GM12878 (cell line): ENCODE measurements at regions not wholly inside any gene's neighbourhood (a gene's known extent, or its start where the extent isn't known, plus 50 kb on each side); places are given as distances from the start of the nearest gene placed in this dataset.

Experiments used
- ATAC-seq: fragments of 200-7000 bp; cut with Tn5 transposase; 3 replicates; pipeline ENCODE4 v1.9.1; 2020; ENCODE audit warnings: mild to moderate bottlenecking, moderate library complexity
- BruUV-seq: library from RNA; stranded (reverse); fragments of 400-500 nt; replicated peaks from 2 replicates; lab custom pipeline; 2021; lab: Mats Ljungman, UMichigan
- CTCF ChIA-PET: fragments of 300-600 bp; sonication (Branson Sonifier 250); formaldehyde crosslinking; extraction: SDS; loops from one replicate; lab custom pipeline; 2021; ENCODE audit warnings: inconsistent platforms; lab: Yijun Ruan, JAX
- POLR2A ChIA-PET: fragments of 350-600 bp; formaldehyde crosslinking; extraction: SDS; loops from one replicate; lab custom pipeline; 2021; ENCODE audit warnings: inconsistent platforms; lab: Charles Lee
- RAD21 ChIA-PET: fragments of 300-600 bp; sonication (Branson Sonifier 250); formaldehyde crosslinking; loops from one replicate; lab custom pipeline; 2023; ENCODE audit warnings: antibody characterized with exemption; ENCODE audit not compliant: unreplicated experiment; lab: Charles Lee
- SMC1A ChIA-PET: fragments of 300-600 bp; sonication (Branson Sonifier 250); formaldehyde crosslinking; loops from one replicate; lab custom pipeline; 2023; ENCODE audit not compliant: unreplicated experiment, uncharacterized antibody; lab: Charles Lee
- DNase-seq: peaks from one replicate; pipeline ENCODE4 v3.0.0-alpha.2; 2011; ENCODE audit warnings: low read depth, low spot score
- FAIRE-seq: peaks from 3 replicates; lab custom pipeline; 2011; peaks lifted over from hg19 to GRCh38; lab: Jason Lieb, UNC
- H2AFZ ChIP-seq: 2 replicates; pipeline ENCODE4 v1.6.0; 2011; ENCODE audit warnings: low read depth, low read length, control low read depth; ENCODE audit not compliant: control insufficient read depth
- H3K27ac ChIP-seq: 2 replicates; pipeline ENCODE4 v1.5.1; 2011; ENCODE audit warnings: control low read depth; ENCODE audit not compliant: control insufficient read depth, insufficient read depth
- H3K27me3 ChIP-seq, 2 experiments: replicated peaks in 1 of 2; 2 replicates each; pipeline versions ENCODE4 v1.6.0 to v1.6.1; 2011; ENCODE audit warnings: low read length in 1 of 2; ENCODE audit not compliant: control insufficient read depth in 2 of 2, insufficient read depth in 2 of 2
- H3K36me3 ChIP-seq, 2 experiments: 2 replicates each; pipeline ENCODE4 v1.5.1; 2011; ENCODE audit warnings: low read length in 1 of 2; ENCODE audit not compliant: control insufficient read depth in 2 of 2, insufficient read depth in 2 of 2
- H3K4me1 ChIP-seq: 2 replicates; pipeline ENCODE4 v1.6.1; 2011; ENCODE audit warnings: mild to moderate bottlenecking, low read length, moderate library complexity, mixed read lengths; ENCODE audit not compliant: control insufficient read depth, insufficient read depth
- H3K4me2 ChIP-seq: 2 replicates; pipeline ENCODE4 v1.6.0; 2011; ENCODE audit warnings: control low read depth; ENCODE audit not compliant: control insufficient read depth, insufficient read depth
- H3K4me3 ChIP-seq: fragments of 200-600 bp; sonication (generic); 2 replicates; pipeline ENCODE4 v1.5.1; 2016
- H3K79me2 ChIP-seq: 2 replicates; pipeline ENCODE4 v1.6.0; 2011; ENCODE audit warnings: low read length; ENCODE audit not compliant: control insufficient read depth, insufficient read depth
- H3K9ac ChIP-seq: 2 replicates; pipeline ENCODE4 v1.8.0; 2011; ENCODE audit warnings: low read length, control low read depth, mixed read lengths; ENCODE audit not compliant: control insufficient read depth, insufficient read depth
- H3K9me3 ChIP-seq: replicated peaks from 3 replicates; pipeline ENCODE4 v1.5.1; 2011; ENCODE audit warnings: mild to moderate bottlenecking, low read length; ENCODE audit not compliant: control insufficient read depth, insufficient read depth
- H4K20me1 ChIP-seq: 2 replicates; pipeline ENCODE4 v1.6.0; 2011; ENCODE audit not compliant: control insufficient read depth, insufficient read depth
- BACH1 ChIP-seq: fragments of 450-650 bp; IDR thresholded peaks from 2 replicates; pipeline ENCODE4 v1.6.1; 2017; ENCODE audit warnings: mild to moderate bottlenecking, borderline replicate concordance
- BRCA1 ChIP-seq: IDR thresholded peaks from 2 replicates; pipeline ENCODE4 v1.6.1; 2011; ENCODE audit warnings: low read depth, low read length, improper control_type of control experiment
- CREM ChIP-seq: IDR thresholded peaks from 2 replicates; pipeline ENCODE4 v1.6.1; 2014; ENCODE audit warnings: antibody characterized with exemption, low read depth
- FOS ChIP-seq: IDR thresholded peaks from 3 replicates; pipeline ENCODE4 v1.6.1; 2011; ENCODE audit warnings: borderline replicate concordance; ENCODE audit not compliant: insufficient read length; ENCODE audit errors: extremely low read depth
- GABPA ChIP-seq: IDR thresholded peaks from 2 replicates; pipeline ENCODE4 v1.6.1; 2014; ENCODE audit warnings: antibody characterized with exemption, low read depth, mild to moderate bottlenecking, inconsistent platforms
- GATAD2B ChIP-seq: fragments of 450-650 bp; conservative IDR thresholded peaks from 2 replicates; pipeline ENCODE4 v1.6.1; 2017; ENCODE audit warnings: low read depth, mild to moderate bottlenecking, moderate library complexity
- POLR2A ChIP-seq: IDR thresholded peaks from 2 replicates; pipeline ENCODE4 v1.6.1; 2011; ENCODE audit warnings: low read depth, mild to moderate bottlenecking, low read length
- RAD21 ChIP-seq: IDR thresholded peaks from 2 replicates; pipeline ENCODE4 v1.6.1; 2011; ENCODE audit warnings: mild to moderate bottlenecking, low read depth, low read length, moderate library complexity; ENCODE audit not compliant: insufficient read depth
- RFX5 ChIP-seq: IDR thresholded peaks from 2 replicates; pipeline ENCODE4 v1.6.1; 2011; ENCODE audit warnings: low read depth, low read length, improper control_type of control experiment
- SMC3 ChIP-seq: IDR thresholded peaks from 2 replicates; pipeline ENCODE4 v1.6.1; 2011; ENCODE audit warnings: low read length, improper control_type of control experiment, borderline replicate concordance
- STAT1 ChIP-seq: fragments of 450-650 bp; conservative IDR thresholded peaks from 2 replicates; pipeline ENCODE4 v1.6.1; 2014; ENCODE audit warnings: antibody characterized with exemption, mild to moderate bottlenecking
- STAT3 ChIP-seq: IDR thresholded peaks from 2 replicates; pipeline ENCODE4 v1.6.1; 2011; ENCODE audit warnings: low read depth, low read length, improper control_type of control experiment
- WGBS: methylation state at CpG from one replicate; pipeline ENCODE4 v1.1.6; 2016; ENCODE audit warnings: low lambda C conversion rate; ENCODE audit not compliant: insufficient replicate concordance, insufficient coverage; ENCODE audit errors: missing lambda C conversion rate; 5-methylcytosine and 5-hydroxymethylcytosine counted together
- in situ Hi-C: fragments of 300-500 bp; cut with MboI; formaldehyde crosslinking; loops from 9 replicates; pipeline ENCODE4 v1.14.3; 2018; ENCODE audit warnings: mixed read lengths
- intact Hi-C: fragments of 100-400 bp; cut with micrococcal nuclease; formaldehyde crosslinking; loops from one replicate; pipeline ENCODE4 v1.14.2; 2022; ENCODE audit not compliant: unreplicated experiment
- TF ChIP-seq, protein P1 (sequence below): fragments of 150-350 bp; IDR thresholded peaks from 2 replicates; pipeline ENCODE4 v1.6.1; 2014; ENCODE audit warnings: mild to moderate bottlenecking, low read depth, low read length
- TF ChIP-seq, protein P2 (sequence below), 3 experiments: IDR thresholded peaks in 2 of 3; conservative IDR thresholded peaks in 1 of 3; 2 replicates each; pipeline ENCODE4 v1.5.1; 2011; ENCODE audit warnings: low read depth in 3 of 3, low read length in 3 of 3, mild to moderate bottlenecking in 3 of 3, control low read depth in 2 of 3, moderate library complexity in 2 of 3, inconsistent platforms in 1 of 3, mixed read lengths in 1 of 3; ENCODE audit not compliant: control insufficient read depth in 2 of 3, insufficient read depth in 1 of 3; ENCODE audit errors: extremely low read depth in 1 of 3
- TF ChIP-seq, protein P3 (sequence below): IDR thresholded peaks from 2 replicates; pipeline ENCODE4 v1.6.1; 2011; ENCODE audit warnings: borderline replicate concordance, low read depth, mild to moderate bottlenecking, moderate library complexity, low read length; ENCODE audit not compliant: insufficient read depth, poor library complexity, severe bottlenecking

DNA sequence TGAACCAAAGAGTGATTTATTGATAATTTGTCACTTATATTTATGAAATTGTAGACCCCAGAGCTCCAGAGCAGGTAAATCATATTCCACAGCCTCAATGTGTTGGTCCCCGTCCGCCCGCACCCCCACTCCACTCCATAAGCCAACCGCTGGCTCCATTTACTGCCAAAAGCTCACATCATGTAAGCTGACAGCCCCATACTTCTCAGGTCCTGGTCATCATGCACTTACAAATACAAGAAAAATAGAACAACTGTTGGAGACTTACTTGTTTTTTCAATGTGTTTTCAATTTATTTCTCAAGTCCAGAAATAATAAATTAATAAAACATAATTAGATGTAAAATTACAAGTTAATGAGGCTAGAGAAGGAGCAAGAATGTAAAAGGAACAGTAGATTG, 235.7 kb upstream of the HAND2 start:
- Histone ChIP-seq H3K9me3 (no peaks in the 10 kb centered on the region), H3K36me3 (no peaks in the 10 kb centered on the region)
- in situ Hi-C loops = no loop called here
- POLR2A ChIA-PET = no interaction called here
- ATAC-seq = no peak
- TF ChIP-seq SMC3 (no peak), BRCA1 (no peak), RFX5 (no peak)
- TF ChIP-seq, protein P1, sequence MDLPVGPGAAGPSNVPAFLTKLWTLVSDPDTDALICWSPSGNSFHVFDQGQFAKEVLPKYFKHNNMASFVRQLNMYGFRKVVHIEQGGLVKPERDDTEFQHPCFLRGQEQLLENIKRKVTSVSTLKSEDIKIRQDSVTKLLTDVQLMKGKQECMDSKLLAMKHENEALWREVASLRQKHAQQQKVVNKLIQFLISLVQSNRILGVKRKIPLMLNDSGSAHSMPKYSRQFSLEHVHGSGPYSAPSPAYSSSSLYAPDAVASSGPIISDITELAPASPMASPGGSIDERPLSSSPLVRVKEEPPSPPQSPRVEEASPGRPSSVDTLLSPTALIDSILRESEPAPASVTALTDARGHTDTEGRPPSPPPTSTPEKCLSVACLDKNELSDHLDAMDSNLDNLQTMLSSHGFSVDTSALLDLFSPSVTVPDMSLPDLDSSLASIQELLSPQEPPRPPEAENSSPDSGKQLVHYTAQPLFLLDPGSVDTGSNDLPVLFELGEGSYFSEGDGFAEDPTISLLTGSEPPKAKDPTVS = no peak
- TF ChIP-seq, all 136 proteins: peak for 0
- BruUV-seq = no TSS peak
- Histone ChIP-seq H4K20me1 (no peaks in the 10 kb centered on the region), H3K4me3 (no peak overlapping the region), H3K4me1 (no peaks in the 10 kb centered on the region), H3K27me3 (no peaks in the 10 kb centered on the region), H3K4me2 (no peak overlapping the region), H2AFZ (no peak overlapping the region), H3K79me2 (no peaks in the 10 kb centered on the region), H3K9ac (no peak overlapping the region), H3K27ac (no peak overlapping the region)
- CTCF ChIA-PET = interaction anchor here (1.1 kb wide), 1 partner anchor 38 kb away, joined by 4 read pairs; no protein-coding TSS in a partner anchor
- 55% methylated on average over 4 of the region's 4 CpGs for WGBS
- no peak for DNase-seq
- intact Hi-C loops = no loop called here
- RAD21 ChIA-PET = no interaction called here
- FAIRE-seq = no peak
- SMC1A ChIA-PET = no interaction called here

DNA sequence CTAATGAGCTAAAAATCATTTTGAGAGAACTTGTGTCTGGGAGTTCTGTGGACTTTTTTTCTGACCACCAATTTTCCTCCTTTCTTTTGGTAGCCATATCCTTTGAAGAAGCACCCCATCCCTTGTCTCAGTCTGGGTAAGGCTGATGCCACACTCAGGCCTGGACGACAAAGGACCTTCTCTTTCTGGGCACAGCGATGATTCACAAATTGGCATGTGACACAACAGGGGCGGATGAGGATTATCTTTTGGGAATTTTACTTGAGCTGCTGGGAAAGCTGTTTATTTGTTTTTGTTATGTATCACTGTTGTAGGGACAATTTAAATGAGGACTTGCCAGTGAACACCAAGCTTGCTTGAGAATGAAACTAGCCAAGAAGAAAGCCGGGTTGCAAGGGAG, 233.4 kb upstream of the HAND2 start:
- DNase-seq = no peak
- WGBS = 22% methylated on average over 4 of the region's 4 CpGs
- in situ Hi-C loops (no loop called here), intact Hi-C loops (no loop called here)
- CTCF ChIA-PET = interaction anchor here (1.4 kb wide), 1 partner anchor 11 kb away, joined by 4 read pairs; no protein-coding TSS in a partner anchor
- RAD21 ChIA-PET = no interaction called here
- H3K36me3 ChIP-seq = no peaks in the 10 kb centered on the region
- POLR2A ChIA-PET = no interaction called here
- no peak for FAIRE-seq
- H3K4me2 ChIP-seq = no peak overlapping the region
- H3K9ac ChIP-seq = no peak overlapping the region
- H3K4me3 ChIP-seq = no peak overlapping the region
- H3K79me2 ChIP-seq = no peaks in the 10 kb centered on the region
- no peak overlapping the region for H3K27ac ChIP-seq
- SMC1A ChIA-PET = no interaction called here
- no peaks in the 10 kb centered on the region for H3K27me3 ChIP-seq
- ATAC-seq = no peak
- no peaks in the 10 kb centered on the region for H4K20me1 ChIP-seq
- no peak overlapping the region for H2AFZ ChIP-seq
- H3K4me1 ChIP-seq = no peaks in the 10 kb centered on the region
- no TSS peak for BruUV-seq
- H3K9me3 ChIP-seq = no peaks in the 10 kb centered on the region
- TF ChIP-seq POLR2A (no peak), FOS (no peak), STAT1 (no peak), BACH1 (no peak), GATAD2B (no peak), GABPA (no peak), RAD21 (no peak), STAT3 (no peak), CREM (no peak)
- TF ChIP-seq, protein P2, sequence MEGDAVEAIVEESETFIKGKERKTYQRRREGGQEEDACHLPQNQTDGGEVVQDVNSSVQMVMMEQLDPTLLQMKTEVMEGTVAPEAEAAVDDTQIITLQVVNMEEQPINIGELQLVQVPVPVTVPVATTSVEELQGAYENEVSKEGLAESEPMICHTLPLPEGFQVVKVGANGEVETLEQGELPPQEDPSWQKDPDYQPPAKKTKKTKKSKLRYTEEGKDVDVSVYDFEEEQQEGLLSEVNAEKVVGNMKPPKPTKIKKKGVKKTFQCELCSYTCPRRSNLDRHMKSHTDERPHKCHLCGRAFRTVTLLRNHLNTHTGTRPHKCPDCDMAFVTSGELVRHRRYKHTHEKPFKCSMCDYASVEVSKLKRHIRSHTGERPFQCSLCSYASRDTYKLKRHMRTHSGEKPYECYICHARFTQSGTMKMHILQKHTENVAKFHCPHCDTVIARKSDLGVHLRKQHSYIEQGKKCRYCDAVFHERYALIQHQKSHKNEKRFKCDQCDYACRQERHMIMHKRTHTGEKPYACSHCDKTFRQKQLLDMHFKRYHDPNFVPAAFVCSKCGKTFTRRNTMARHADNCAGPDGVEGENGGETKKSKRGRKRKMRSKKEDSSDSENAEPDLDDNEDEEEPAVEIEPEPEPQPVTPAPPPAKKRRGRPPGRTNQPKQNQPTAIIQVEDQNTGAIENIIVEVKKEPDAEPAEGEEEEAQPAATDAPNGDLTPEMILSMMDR (IDR thresholded peaks at IDR 0.05 in 2 of 3, conservative IDR thresholded peaks at IDR 0.05 in 1 of 3; ENCODE audit: control insufficient read depth in 2 of 3, extremely low read depth in 1 of 3, insufficient read depth in 1 of 3, low read depth in 3 of 3, low read length in 3 of 3) = no peak
- TF ChIP-seq, protein P3, sequence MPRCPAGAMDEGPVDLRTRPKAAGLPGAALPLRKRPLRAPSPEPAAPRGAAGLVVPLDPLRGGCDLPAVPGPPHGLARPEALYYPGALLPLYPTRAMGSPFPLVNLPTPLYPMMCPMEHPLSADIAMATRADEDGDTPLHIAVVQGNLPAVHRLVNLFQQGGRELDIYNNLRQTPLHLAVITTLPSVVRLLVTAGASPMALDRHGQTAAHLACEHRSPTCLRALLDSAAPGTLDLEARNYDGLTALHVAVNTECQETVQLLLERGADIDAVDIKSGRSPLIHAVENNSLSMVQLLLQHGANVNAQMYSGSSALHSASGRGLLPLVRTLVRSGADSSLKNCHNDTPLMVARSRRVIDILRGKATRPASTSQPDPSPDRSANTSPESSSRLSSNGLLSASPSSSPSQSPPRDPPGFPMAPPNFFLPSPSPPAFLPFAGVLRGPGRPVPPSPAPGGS = no peak
